ENCODE measurements at regions not wholly inside any gene's neighbourhood (a gene's known extent, or its start where the extent isn't known, plus 50 kb on each side); places are given as distances from the start of the nearest gene placed in this dataset.

DNA sequence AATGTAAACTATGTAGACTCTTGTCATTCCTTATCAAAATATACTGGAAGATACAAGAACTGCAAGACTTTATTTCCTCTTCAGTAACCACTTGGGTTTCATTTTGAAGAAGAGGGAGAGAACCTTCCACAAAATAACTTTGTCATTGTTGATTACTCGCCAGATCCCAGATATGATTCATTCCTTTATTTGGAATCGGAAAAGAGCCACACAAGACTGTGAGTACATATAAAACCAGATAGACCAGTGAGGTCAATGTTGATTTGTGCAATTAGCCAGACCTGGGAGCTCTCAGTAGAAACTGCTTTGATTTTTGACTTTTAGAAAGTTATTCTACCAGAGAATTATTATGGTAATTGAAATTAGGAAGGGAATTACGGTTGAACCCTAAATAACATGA is 146.1 kb downstream of the TMEM167A start:
- Histone ChIP-seq H4K20me1 (ENCODE audit: insufficient read depth, low read length) (no peaks in the 10 kb centered on the region), H3K4me2 (ENCODE audit: insufficient read depth, low read length) (no peak overlapping the region), H3K36me3 (ENCODE audit: insufficient read depth, low read length) (no peaks in the 10 kb centered on the region), H3K27me3 (ENCODE audit: insufficient read depth, low read length, poor library complexity) (no peaks in the 10 kb centered on the region), H2AFZ (ENCODE audit: low read depth, low read length) (no peak overlapping the region), H3K9me3 (ENCODE audit: insufficient read depth, low read length, severe bottlenecking) (no peaks in the 10 kb centered on the region), H3K9ac (ENCODE audit: low read depth, low read length) (no peak overlapping the region), H3K4me1 (ENCODE audit: insufficient read depth, low read length) (no peaks in the 10 kb centered on the region), H3K4me3 (ENCODE audit: low read depth in 1 of 2, low read length in 2 of 2) (no peak overlapping the region), H3K27ac (ENCODE audit: low read length) (no peak overlapping the region), H3K79me2 (ENCODE audit: insufficient read depth, low read length) (no peaks in the 10 kb centered on the region)
- DNase-seq (no peak), ATAC-seq (ENCODE audit: insufficient read depth, low read depth) (no peak)
- no peak for TF ChIP-seq EZH2 (IDR thresholded peaks at IDR 0.05; ENCODE audit: borderline replicate concordance, low read depth, low read length, severe bottlenecking)
- TF ChIP-seq, protein P1, sequence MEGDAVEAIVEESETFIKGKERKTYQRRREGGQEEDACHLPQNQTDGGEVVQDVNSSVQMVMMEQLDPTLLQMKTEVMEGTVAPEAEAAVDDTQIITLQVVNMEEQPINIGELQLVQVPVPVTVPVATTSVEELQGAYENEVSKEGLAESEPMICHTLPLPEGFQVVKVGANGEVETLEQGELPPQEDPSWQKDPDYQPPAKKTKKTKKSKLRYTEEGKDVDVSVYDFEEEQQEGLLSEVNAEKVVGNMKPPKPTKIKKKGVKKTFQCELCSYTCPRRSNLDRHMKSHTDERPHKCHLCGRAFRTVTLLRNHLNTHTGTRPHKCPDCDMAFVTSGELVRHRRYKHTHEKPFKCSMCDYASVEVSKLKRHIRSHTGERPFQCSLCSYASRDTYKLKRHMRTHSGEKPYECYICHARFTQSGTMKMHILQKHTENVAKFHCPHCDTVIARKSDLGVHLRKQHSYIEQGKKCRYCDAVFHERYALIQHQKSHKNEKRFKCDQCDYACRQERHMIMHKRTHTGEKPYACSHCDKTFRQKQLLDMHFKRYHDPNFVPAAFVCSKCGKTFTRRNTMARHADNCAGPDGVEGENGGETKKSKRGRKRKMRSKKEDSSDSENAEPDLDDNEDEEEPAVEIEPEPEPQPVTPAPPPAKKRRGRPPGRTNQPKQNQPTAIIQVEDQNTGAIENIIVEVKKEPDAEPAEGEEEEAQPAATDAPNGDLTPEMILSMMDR (IDR thresholded peaks at IDR 0.05; ENCODE audit: borderline replicate concordance, extremely low read depth, low read length, poor library complexity, severe bottlenecking) = no peak

DNA sequence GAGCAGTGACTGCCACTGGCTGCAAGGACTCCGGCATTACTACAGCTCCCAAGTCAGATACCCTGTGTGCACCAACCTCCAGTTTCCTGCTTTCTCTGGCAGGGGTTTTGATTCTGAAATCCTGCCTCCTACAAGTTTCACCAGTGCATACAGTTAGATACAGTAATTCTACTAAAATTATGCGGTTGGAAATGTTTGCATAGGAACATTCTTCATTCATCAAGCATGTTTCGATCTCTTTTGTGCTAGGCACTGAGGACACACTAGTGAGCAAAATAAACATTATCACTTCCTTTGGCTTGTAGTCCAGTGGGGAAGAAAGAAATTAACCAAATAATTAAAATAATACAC is 152.2 kb downstream of the TMEM167A start:
- Histone ChIP-seq H3K27ac (ENCODE audit: low read length) (no peak overlapping the region), H3K4me3 (ENCODE audit: low read depth in 1 of 2, low read length in 2 of 2) (no peak overlapping the region), H2AFZ (ENCODE audit: low read depth, low read length) (no peak overlapping the region), H3K4me2 (ENCODE audit: insufficient read depth, low read length) (no peak overlapping the region), H3K9me3 (ENCODE audit: insufficient read depth, low read length, severe bottlenecking) (no peaks in the 10 kb centered on the region), H3K36me3 (ENCODE audit: insufficient read depth, low read length) (no peaks in the 10 kb centered on the region), H3K79me2 (ENCODE audit: insufficient read depth, low read length) (no peaks in the 10 kb centered on the region), H3K4me1 (ENCODE audit: insufficient read depth, low read length) (no peaks in the 10 kb centered on the region), H3K9ac (ENCODE audit: low read depth, low read length) (no peak overlapping the region), H4K20me1 (ENCODE audit: insufficient read depth, low read length) (no peaks in the 10 kb centered on the region), H3K27me3 (ENCODE audit: insufficient read depth, low read length, poor library complexity) (no peaks in the 10 kb centered on the region)
- ATAC-seq (ENCODE audit: insufficient read depth, low read depth) (no peak), DNase-seq (no peak)
- TF ChIP-seq, protein P1 (IDR thresholded peaks at IDR 0.05; ENCODE audit: borderline replicate concordance, extremely low read depth, low read length, poor library complexity, severe bottlenecking) = no peak
- no peak for TF ChIP-seq EZH2 (IDR thresholded peaks at IDR 0.05; ENCODE audit: borderline replicate concordance, low read depth, low read length, severe bottlenecking)

DNA sequence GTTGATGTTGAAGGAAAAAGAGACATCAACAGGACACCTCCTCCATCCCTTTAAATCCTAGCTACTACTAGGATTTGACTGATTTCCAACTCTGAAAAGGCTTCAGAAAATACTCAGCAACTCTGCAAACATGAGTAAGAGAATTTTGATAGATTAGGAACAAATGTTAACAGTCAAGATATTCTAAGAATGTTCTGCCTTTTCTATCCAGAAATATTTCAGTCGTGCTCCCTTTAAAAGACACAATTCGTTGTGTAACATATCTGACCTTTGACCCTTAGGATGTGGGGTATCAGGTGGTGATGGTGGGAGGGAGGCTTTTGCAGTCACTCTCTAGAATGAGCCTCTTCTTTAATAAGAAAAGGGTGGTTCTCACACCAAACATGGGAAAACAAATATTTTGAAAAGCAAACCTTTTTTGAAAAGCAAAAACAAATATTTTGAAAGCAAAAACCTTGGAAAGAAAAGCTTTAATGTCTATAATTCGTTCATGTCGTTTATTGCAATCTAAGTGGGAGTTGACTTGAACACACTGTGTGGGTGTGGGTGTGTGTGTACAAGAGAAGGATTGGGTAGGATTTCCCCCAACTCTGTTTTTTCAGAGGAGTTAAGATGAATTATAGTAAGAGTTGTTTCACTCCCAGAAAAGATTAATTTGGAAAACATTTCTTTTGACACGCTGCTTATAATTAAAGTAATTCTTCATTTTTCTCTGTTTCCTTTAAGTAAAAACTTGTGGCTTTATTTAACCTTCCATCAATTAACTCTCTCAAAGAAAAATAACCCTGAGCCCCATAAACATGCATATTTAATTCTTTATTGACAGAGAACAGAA is 152.8 kb downstream of the TMEM167A start:
- no peak overlapping the region for H2AFZ ChIP-seq (ENCODE audit: low read depth, low read length)
- TF ChIP-seq EZH2 (IDR thresholded peaks at IDR 0.05; ENCODE audit: borderline replicate concordance, low read depth, low read length, severe bottlenecking) = no peak
- TF ChIP-seq, protein P1 (IDR thresholded peaks at IDR 0.05; ENCODE audit: borderline replicate concordance, extremely low read depth, low read length, poor library complexity, severe bottlenecking) = no peak
- H3K9ac ChIP-seq (ENCODE audit: low read depth, low read length) = no peak overlapping the region
- no peaks in the 10 kb centered on the region for H4K20me1 ChIP-seq (ENCODE audit: insufficient read depth, low read length)
- no peak for ATAC-seq (ENCODE audit: insufficient read depth, low read depth)
- H3K9me3 ChIP-seq (ENCODE audit: insufficient read depth, low read length, severe bottlenecking) = no peaks in the 10 kb centered on the region
- no peaks in the 10 kb centered on the region for H3K4me1 ChIP-seq (ENCODE audit: insufficient read depth, low read length)
- H3K27me3 ChIP-seq (ENCODE audit: insufficient read depth, low read length, poor library complexity) = no peaks in the 10 kb centered on the region
- no peaks in the 10 kb centered on the region for H3K79me2 ChIP-seq (ENCODE audit: insufficient read depth, low read length)
- DNase-seq = no peak
- H3K4me3 ChIP-seq (ENCODE audit: low read depth in 1 of 2, low read length in 2 of 2) = no peak overlapping the region
- no peak overlapping the region for H3K4me2 ChIP-seq (ENCODE audit: insufficient read depth, low read length)
- no peak overlapping the region for H3K27ac ChIP-seq (ENCODE audit: low read length)
- no peaks in the 10 kb centered on the region for H3K36me3 ChIP-seq (ENCODE audit: insufficient read depth, low read length)

Data from DND-41 (cell line).